Thymus (tissue), 11 donors: ENCODE measurements at regions not wholly inside any gene's neighbourhood (a gene's known extent, or its start where the extent isn't known, plus 50 kb on each side); places are given as distances from the start of the nearest gene placed in this dataset.
A peak's percentile ranks its signal among the peaks of the same experiment; 100 is the strongest.

Experiments
- DNase-seq, 9 donors: peaks; one replicate each; pipeline ENCODE4 v3.0.0-alpha.2; 2013; ENCODE audit warnings: low spot score in 9 of 9, low read depth in 6 of 9, missing footprints in 1 of 9
- H3K27ac ChIP-seq, 2 donors: one replicate each; pipeline ENCODE4 v1.5.1; 2013; ENCODE audit warnings: control low read depth in 1 of 2, low read depth in 1 of 2, low read length in 1 of 2, mild to moderate bottlenecking in 1 of 2, moderate library complexity in 1 of 2
- H3K27me3 ChIP-seq, 2 donors: one replicate each; pipeline ENCODE4 v1.5.1; 2013; ENCODE audit warnings: low read length in 1 of 2; ENCODE audit not compliant: control insufficient read depth in 2 of 2, insufficient read depth in 1 of 2
- H3K36me3 ChIP-seq, 2 donors: one replicate each; pipeline ENCODE4 v1.5.1; 2013; ENCODE audit warnings: low read length in 1 of 2, mild to moderate bottlenecking in 1 of 2, moderate library complexity in 1 of 2; ENCODE audit not compliant: control insufficient read depth in 2 of 2, insufficient read depth in 2 of 2
- H3K4me1 ChIP-seq, 2 donors: one replicate each; pipeline ENCODE4 v1.5.1; 2013; ENCODE audit warnings: low read length in 2 of 2; ENCODE audit not compliant: control insufficient read depth in 2 of 2, insufficient read depth in 2 of 2
- H3K4me3 ChIP-seq, 2 donors: one replicate each; pipeline ENCODE4 v1.5.1; 2013; ENCODE audit warnings: low read length in 2 of 2, control low read depth in 1 of 2, mild to moderate bottlenecking in 1 of 2
- H3K9me3 ChIP-seq, 2 donors: one replicate each; pipeline ENCODE4 v1.5.1; 2013; ENCODE audit warnings: low read length in 1 of 2, mild to moderate bottlenecking in 1 of 2; ENCODE audit not compliant: control insufficient read depth in 2 of 2, insufficient read depth in 1 of 2
- WGBS: extraction: QIAGEN DNeasy Blood & Tissue Kit; methylation state at CpG from one replicate; pipeline ENCODE4 v1.1.7; 2013; 5-methylcytosine and 5-hydroxymethylcytosine counted together
- donor health status: healthy.

DNA sequence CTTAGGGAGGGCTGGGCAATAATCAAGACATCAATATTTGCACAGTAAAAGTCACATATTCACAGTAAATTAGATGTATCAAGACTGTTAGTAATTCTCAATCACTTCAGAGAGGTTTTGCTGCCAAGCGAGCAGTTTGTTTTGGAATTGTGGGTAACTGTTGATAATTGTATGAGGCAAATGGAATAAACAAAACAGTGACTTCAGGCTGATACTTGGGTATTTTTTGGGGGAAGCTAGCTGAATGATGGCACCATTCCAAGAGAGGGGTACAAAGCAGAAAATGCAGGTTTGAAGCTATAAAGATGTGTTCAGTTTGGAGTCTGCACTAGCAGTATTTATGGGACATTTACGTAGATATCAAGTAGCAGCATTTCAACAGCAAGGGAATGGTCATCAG is 232.8 kb upstream of the ATP2B1 start:
- Histone ChIP-seq H3K4me1 (no peaks in the 10 kb centered on the region), H3K36me3 (no peaks in the 10 kb centered on the region), H3K27me3 (no peaks in the 10 kb centered on the region), H3K9me3 (no peaks in the 10 kb centered on the region), H3K27ac (no peak overlapping the region), H3K4me3 (no peak overlapping the region)
- 97% methylated on average over 2 of the region's 2 CpGs for WGBS
- no peak for DNase-seq

DNA sequence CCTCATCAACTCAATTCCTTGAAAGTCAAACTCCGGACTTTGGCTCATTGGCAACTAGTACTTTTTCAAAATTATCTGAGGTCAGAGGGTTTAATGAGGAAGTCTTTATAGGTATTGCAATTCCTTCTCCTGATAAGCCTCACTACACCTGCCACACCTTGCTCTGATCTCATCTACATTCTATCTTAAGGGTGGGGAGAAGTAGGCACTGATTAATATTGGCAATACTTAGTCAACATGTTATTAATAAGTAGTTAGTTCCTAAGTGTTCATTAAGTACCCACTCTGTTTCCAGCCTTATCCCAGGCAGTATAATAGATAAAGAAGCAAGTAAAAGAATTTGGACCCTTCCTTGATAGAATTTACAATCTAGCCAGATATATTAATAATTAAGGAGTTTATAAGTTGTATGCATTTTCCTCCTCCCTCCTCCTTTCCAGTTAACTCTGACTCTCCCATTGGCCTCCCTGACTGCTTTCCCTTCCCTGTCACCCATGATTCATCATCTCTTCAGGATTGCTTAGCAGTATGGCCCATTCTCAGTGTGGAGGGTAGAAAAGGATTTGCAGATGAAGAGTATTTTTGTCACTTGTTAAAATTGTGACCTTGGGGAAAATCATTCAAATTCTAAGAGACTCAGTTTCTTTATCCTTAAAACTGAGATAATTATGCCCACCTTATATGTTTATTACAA is 231.0 kb upstream of the ATP2B1 start:
- H3K27ac ChIP-seq, result no peak overlapping the region
- no peaks in the 10 kb centered on the region for H3K36me3 ChIP-seq
- H3K4me3 ChIP-seq, result no peak overlapping the region
- H3K27me3 ChIP-seq, result no peaks in the 10 kb centered on the region
- no peaks in the 10 kb centered on the region for H3K4me1 ChIP-seq
- no peaks in the 10 kb centered on the region for H3K9me3 ChIP-seq
- WGBS, result 99% methylated on average over 1 of the region's 1 CpG
- DNase-seq, result no peak

DNA sequence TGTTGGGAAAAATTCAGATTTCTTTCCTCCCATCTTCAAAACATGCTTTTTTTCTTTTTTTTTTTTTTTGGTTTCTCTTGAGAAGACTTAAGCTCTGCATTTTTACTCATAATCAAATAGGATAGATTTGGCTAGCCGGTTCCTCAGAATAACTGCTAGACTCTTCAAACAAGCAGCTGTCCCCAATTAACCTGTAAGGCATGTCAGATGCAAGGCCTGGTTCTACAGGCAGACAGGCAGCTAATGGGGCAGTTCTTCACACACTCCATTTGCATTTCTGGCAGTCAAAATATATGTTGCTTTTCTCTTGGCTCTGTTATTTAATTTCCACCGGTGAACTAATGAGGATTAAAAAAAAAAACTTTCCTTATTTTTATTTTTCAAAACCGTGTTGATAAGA is 228.0 kb upstream of the ATP2B1 start:
- WGBS, result 96% methylated on average over 3 of the region's 3 CpGs
- no peaks in the 10 kb centered on the region for H3K9me3 ChIP-seq
- no peak overlapping the region for H3K27ac ChIP-seq
- H3K36me3 ChIP-seq, result no peaks in the 10 kb centered on the region
- DNase-seq, result no peak
- no peaks in the 10 kb centered on the region for H3K4me1 ChIP-seq
- no peaks in the 10 kb centered on the region for H3K27me3 ChIP-seq
- H3K4me3 ChIP-seq, result no peak overlapping the region

DNA sequence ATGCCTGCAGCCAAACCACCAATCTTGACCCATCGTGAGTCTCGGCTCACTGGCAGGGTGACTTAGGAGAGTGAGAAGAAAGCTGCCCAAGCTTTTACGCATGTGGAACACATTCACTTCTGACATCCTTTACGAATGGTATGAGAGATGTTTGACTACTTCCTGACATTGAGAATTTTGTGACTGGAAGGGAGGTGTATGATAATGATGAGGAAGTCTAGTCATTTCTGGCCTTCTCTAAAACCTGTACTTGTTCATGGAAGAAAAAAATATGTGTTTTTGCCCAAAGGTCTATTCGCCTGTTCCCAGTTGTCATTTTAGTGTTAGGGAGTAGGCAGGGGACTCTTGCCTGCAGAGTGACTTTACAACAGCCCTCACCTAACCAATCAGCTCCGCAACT is 227.2 kb upstream of the ATP2B1 start:
- no peak for DNase-seq
- Histone ChIP-seq H3K36me3 (no peaks in the 10 kb centered on the region), H3K27me3 (no peaks in the 10 kb centered on the region), H3K4me1 (no peaks in the 10 kb centered on the region), H3K9me3 (no peaks in the 10 kb centered on the region), H3K4me3 (no peak overlapping the region), H3K27ac (no peak overlapping the region)
- WGBS, result 95% methylated on average over 6 of the region's 6 CpGs

DNA sequence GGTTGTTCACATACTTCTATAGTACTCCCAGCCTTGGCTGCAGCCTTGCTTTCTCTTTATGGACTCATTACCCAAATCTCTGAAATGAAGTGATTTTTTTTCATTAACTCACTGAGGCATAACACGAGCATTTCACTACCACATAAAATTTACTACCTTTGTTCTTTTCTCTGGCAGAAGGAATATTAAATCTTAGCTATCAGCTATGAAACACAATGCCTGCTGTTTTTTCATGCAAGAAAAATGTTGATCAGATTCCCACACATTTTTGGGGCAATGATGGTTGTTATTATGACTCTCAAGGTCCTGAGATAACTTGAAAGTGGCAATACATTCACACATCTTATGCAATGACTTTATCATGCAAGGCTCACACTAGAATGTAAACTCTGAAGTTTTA is 225.3 kb upstream of the ATP2B1 start:
- Histone ChIP-seq H3K36me3 (no peaks in the 10 kb centered on the region), H3K27ac (no peak overlapping the region), H3K4me3 (no peak overlapping the region), H3K4me1 (no peaks in the 10 kb centered on the region), H3K27me3 (no peaks in the 10 kb centered on the region), H3K9me3 (no peaks in the 10 kb centered on the region)
- no peak for DNase-seq
- WGBS, result 93% methylated on average over 1 of the region's 1 CpG

DNA sequence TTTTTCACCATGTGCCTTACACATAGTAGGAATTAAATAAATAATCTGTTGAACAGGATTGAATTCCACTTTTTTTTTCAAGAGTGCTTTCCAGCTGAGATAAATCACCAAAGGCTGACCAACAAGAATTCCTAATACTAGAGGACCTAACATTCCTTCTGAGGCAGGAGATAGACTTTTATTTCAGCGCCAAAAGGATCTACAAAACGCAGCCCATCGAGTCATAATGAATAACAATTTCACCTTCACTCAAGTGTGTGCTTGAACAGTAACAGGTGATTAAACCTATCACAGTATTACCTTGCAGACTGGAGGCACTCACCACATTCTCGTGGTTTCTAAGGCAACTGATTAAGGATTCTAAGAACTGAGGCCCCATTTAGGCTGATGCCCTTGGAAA is 224.3 kb upstream of the ATP2B1 start:
- H3K27ac ChIP-seq, result no peak overlapping the region
- WGBS, result 75% methylated on average over 4 of the region's 4 CpGs
- H3K36me3 ChIP-seq, result no peaks in the 10 kb centered on the region
- H3K27me3 ChIP-seq, result no peaks in the 10 kb centered on the region
- no peak for DNase-seq
- H3K4me1 ChIP-seq, result no peaks in the 10 kb centered on the region
- H3K9me3 ChIP-seq, result no peaks in the 10 kb centered on the region
- H3K4me3 ChIP-seq, result no peak overlapping the region

DNA sequence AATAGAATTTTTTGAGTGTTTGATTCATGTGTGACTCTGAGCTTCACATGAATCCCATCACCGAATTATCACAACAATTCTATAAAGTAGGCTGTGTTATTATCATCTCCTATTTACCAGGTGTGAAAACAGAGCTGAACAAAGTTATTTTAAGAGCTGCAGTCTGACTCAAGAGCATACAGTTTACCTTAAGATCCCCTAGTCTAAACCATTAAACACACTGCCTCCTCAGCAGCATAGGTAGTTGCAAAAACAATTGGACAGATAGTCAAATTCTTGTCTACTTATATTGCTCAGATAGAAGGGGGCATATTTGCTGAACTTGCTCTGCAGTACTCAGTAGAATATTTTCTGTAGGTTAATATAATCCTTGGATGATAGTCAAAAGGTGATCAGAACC is 219.8 kb upstream of the ATP2B1 start:
- no peak for DNase-seq

DNA sequence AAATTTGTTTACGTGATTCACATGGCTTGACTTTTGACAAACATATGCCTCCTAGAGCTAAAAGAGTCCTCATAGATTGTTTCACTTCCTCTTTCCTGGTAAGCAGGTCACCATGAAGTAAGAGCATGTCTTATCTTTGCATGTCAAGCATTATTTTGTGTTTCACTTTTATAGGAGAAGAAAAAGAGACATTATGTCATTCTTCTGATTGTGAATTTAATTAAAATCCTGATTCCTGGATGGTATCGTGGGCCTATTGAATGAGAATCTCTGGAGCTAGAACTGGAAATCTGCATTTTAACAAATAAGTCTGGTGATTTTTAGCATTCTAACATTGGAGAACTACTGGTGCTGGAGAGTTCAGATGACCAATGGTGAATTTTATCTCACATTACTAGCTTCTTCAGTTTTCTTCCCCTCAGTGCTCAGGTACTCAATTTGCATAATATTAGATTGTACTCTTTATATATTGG is 218.6 kb upstream of the ATP2B1 start:
- Histone ChIP-seq H3K4me3 (no peak overlapping the region), H3K27ac (no peak overlapping the region), H3K4me1 (no peaks in the 10 kb centered on the region), H3K9me3 (no peaks in the 10 kb centered on the region), H3K27me3 (no peaks in the 10 kb centered on the region), H3K36me3 (no peaks in the 10 kb centered on the region)
- peak in 5 of 9 donors; percentile 7 to 57 (median 13) for DNase-seq
- 43% methylated on average over 2 of the region's 2 CpGs for WGBS

More for the DNA sequence above, 219.8 kb upstream of the ATP2B1 start:
- Histone ChIP-seq H3K27ac (no peak overlapping the region), H3K4me3 (no peak overlapping the region), H3K4me1 (no peaks in the 10 kb centered on the region), H3K9me3 (no peaks in the 10 kb centered on the region), H3K27me3 (no peaks in the 10 kb centered on the region), H3K36me3 (no peaks in the 10 kb centered on the region)
- 95% methylated on average over 1 of the region's 1 CpG for WGBS

DNA sequence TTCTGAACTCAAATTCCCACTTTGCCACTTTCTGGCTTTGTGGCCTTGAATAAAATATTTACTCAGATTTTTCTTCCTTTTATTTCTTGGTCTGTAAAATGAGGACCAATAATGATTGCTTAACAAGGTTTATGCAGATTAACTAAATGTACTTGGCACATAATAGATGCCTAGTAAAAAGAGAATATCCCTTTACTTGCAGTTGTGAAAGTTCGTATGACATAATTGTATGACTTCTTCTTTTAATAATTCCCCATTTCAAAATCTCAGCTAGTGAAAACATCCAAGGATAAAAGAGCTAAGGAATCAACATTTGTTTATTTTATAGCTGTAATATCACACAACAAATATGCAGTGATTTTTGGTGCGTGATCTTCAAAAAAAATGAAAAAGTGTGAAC is 215.6 kb upstream of the ATP2B1 start:
- Histone ChIP-seq H3K9me3 (no peaks in the 10 kb centered on the region), H3K4me3 (no peak overlapping the region), H3K36me3 (no peaks in the 10 kb centered on the region), H3K27me3 (no peaks in the 10 kb centered on the region), H3K27ac (no peak overlapping the region), H3K4me1 (no peaks in the 10 kb centered on the region)
- no peak for DNase-seq
- 97% methylated on average over 2 of the region's 2 CpGs for WGBS
